Glomerular visceral epithelial cell (primary cell): ENCODE measurements at regions not wholly inside any gene's neighbourhood (a gene's known extent, or its start where the extent isn't known, plus 50 kb on each side); places are given as distances from the start of the nearest gene placed in this dataset.

Source experiments
- DNase-seq: peaks from one replicate; pipeline ENCODE4 v3.0.0-alpha.2; 2016; ENCODE audit errors: extremely low spot score

DNA sequence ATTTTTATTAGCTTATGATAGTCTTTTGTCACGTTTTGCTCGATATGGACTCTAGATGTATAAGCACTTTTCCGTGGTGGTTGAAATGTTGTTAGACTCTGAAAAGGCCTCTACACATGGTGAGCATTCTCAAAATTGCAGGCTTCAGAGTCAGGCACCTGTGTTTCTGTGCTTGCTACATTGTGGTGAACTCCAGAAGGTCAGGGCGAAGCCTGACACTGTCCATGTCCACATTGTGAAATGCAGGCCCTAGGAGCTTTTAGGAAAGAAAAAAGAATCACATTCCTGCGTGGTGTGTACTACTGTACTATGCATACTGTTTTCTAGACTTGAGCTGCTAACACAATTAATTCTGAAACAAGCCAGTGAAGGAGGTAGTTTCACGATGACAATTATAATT lies 86.3 kb downstream of the HS3ST1 start:
- no peak for DNase-seq

DNA sequence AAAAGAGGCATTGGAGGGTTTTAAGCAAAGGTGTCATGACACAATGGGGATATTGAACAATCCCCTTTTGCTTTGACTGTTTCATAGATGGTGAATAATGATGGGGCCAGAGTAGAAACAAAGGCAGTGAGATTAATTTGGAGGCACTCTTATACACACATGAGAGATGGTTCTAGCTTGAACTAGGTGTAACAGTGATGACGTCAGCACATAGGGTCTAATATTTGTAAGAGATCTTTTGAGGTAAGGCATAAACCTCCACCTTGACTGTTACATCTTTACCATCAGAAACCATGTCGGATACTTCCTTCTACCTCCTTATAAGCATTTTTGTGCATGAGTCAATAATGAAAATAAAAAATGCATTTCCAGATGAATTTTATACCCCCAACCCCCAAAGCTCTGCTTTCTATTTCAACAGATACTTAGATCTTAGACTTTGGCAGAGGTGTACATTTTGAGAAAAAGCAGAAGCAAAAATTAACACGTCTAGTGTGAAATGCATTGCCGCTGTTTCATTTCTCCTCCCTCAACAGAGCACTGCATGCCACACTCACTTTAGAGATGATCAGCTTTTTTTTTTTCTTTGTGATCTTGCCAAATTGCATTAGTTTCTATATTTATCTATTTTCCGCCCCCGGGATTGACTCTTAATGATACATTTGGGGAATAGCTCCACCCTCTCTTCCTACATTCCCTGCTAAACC lies 87.2 kb downstream of the HS3ST1 start:
- no peak for DNase-seq

DNA sequence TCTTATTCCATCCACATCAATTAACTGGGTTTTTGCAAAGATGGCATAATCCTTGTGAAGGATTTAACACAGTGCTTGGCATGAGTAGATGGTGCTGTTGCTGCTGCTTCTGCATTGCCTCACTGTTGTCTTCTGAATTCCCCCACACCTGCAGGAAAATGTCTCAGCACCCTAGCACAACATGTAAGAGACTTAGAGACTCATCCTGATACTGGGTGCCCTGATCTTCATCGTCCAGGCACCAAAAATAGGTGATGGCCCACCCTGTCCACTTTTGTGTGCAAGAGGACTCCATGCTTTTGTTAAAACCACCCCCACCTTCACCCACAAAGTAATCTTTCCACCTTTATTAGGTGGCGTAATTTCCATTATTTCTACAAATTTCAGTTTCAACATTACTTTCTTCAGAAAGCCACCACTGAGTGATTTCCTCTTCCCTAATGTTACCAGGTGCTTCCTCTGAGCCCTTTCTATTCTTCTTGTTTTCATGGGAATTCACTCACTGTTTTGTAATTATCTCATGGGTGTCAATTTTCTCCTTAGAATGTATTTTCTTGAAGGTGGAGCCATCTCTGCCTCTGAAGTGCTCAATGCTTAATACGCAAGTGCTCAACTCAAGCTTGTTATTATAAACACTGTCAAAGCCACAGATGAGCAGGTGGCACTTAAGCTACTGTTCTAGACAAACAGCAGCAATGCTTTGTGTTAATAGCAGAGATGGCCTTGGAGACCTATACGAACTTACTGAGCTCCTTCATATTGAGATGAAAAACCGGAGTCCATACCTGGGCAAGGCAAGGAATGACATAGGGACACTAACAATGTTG lies 89.5 kb downstream of the HS3ST1 start:
- DNase-seq = no peak

DNA sequence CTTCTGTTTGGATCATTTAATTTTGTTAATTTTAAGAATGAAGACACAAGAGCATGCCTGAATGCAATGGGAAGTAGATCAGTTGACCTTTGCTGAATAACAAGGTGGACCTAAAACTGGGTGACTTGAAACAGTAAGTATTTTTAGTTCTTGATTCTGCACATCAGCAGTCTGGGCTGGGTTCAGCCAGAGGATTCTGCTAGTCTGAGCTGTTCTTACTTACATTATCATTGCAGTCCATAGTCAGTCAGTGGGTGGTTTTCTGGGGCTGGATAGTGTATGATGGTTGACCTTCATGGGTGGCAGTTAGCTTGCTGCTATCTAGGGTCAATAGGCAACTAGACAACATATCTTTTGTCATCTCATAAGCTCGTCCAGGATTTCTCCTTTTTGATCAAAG lies 91.4 kb downstream of the HS3ST1 start:
- no peak for DNase-seq

DNA sequence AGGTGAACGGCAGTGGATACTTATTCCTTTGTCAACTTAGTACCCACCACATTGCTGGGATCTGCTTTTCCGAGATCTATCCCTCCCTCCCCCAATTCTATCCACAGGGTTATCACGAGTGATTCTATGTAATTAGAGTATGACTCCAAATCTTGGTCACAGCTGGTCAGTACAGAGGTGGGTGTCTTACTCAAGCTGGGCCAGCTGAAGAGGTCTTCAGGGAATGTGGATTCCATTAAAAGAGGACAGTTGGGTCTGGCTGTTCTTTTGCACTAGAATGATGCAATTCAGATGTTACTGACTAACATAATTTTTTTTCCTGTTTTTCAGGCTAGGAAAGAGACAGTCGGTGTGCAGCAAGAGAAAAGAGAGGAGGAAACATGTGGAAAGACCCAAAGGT lies 92.3 kb downstream of the HS3ST1 start:
- no peak for DNase-seq

DNA sequence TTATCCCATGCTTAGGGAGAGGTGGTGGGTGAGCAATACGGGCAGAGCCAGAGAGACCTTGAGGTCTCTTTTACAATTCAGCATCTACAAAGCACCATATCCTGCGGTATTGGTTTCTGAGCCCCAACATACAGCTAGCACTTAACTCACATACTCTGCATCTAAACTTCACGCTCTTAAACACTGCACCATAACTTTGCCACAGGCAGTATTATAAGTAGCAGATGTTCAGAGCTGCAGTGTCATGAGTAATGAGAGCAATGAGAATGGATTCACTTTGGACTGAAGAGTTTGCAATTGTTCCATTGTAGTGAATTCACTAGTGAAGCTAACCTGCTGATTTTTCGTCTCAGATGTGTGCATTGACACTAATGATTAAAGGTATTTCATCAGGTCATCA lies 93.8 kb downstream of the HS3ST1 start:
- DNase-seq = no peak

DNA sequence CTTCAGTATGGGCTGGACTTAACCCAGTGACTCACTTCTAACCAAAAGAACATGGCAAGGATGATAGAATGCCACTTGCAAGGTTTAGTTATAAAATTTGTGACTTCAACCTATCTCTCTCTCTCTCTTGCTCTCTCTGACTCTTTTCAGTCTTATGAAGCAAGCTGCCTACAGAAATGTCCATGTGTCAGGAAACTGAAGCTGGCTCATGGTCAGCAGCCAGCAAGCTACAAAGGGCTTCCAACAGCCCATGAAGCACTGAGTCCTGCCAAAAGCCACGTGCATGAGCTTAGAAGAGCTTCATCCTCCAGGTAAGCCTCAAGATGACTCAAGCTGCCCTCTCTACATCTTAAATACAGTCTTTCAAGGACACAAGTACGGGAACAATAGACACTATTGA lies 100.3 kb downstream of the HS3ST1 start:
- no peak for DNase-seq

DNA sequence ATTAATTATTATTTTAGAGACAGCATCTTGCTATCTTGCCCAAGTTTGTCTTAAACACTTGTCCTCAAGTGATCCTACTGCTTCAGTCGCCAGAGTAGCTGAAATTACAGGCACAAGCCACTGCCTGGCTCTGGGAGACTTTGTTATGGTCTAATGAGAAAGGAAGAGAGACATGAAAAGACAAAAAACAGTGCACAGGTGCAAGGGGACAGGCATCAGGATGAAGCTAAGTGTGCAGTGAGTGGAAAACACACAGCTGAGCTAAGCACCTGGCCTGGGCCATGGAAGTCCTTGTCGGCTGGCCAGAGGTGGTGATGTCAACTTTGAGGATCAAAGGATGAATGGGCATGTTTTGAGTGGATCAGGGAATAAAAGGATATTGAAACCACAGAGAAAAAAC lies 102.7 kb downstream of the HS3ST1 start:
- no peak for DNase-seq

DNA sequence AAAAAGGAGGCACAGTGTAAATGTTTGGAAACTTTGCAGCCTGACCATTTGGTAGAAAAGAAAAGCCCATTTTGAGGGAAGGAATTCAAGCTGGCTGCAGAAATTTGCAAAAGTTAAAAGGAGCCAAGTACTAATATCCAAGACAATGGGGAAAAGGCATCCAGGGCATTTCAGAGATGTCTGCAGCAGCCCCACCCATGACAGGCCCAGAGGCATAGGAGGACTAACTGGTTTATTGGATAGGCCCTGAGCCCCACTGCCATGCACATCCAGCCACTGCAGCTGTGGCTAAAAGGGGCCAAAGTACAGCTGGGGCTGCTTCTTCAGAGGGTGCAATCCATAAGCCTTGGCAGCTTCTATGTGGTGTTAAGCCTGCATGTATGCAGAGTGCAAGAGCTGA lies 104.9 kb downstream of the HS3ST1 start:
- no peak for DNase-seq

DNA sequence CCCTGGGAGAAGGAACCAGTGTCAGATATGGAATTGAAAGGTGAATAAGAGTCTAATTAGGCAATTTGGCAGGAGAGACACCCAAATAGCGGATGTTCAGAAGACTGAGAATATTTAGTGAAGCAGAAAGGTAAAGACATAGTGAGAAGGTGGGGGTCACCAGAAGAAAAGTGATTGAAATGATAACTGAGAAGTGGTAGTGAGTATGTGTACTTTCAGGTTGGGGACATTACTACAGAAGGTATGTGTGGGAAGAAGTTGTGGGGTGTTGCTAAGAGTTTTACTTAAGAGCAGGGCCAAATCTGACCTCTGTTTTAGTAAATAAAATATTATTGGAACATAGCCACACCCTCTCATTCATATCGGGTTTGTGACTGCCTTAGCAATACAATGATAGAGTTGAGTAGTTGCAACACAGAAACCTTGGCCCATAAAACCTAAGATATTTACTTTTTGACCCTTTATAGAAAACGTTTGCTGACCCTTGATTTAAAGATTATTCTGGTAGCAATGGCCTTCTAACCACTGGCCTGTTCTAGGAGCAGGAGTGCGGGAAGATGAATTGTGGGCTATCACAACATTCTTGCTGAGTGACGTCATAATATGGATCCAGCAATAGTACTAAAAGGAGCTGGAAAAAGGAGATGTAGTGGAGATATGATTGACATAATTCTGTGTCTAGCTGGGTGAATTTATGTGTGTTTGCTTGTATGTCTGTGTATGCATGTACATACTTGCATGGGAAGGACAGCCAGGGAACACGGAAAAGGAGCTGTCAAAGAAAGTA lies 115.3 kb downstream of the HS3ST1 start:
- no peak for DNase-seq

DNA sequence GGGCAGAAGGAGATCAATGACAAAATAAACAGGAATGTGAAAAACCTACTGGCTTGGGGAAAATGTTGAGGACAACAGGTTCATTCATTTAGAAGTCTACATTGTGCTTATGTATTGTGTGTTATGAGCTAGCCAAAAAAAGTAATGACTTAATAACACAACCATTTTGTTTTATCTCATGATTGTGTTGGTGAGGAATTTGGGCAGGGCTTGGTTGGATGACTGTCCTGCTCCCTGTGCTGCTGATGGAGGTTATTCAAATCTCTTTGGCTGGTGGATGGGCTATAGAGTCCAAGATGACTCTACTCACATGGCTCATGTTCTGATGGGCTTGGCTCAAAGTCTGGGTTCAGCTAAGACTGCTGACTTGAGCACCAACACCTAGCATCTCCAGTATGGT lies 116.3 kb downstream of the HS3ST1 start:
- no peak for DNase-seq

DNA sequence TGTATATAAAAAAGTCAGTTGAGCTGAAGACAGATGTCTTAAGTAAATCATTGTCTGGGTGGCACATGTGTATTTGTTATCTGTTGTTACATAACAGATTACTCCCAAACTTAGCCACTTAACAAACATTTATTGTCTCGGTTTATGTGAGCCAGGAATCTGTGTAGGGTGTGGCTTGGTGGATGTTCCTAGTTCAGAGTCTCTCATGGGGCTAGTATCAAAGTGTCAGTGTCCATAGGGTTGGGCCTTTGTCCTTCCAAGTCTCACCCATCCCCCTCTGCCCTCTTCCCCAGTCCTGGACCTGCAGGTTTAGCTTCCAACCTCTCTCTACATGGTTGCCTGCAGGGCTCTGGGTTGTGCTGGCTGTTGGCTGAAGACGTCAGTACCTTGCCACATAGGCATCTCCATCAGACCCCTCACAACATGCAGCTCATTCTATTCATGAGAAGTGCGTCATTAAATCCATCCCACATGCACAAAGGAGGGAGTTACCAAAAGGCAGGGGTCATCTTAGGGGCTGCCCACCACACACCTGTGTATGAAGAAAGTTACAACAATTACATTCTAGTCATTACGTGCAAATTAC lies 127.5 kb downstream of the HS3ST1 start:
- DNase-seq = no peak

DNA sequence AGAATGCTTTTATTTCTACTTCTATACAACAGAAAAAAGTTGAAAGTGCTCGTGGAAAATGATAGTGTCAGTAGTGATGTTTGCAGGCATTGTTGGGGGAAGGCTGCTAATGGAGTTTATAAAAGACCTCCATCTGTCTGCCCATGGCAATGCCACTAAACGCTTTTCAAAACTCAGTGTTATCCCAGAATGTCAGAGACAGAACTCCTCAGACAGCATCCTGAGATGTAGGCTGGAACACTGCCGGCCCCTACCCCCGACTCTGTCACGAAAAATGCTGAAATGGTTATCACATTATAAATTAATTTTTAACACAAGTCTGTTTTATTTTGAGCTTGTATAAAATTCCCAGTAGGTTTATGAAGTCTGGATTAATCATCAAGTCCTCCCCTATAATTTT lies 128.9 kb downstream of the HS3ST1 start:
- DNase-seq = no peak

DNA sequence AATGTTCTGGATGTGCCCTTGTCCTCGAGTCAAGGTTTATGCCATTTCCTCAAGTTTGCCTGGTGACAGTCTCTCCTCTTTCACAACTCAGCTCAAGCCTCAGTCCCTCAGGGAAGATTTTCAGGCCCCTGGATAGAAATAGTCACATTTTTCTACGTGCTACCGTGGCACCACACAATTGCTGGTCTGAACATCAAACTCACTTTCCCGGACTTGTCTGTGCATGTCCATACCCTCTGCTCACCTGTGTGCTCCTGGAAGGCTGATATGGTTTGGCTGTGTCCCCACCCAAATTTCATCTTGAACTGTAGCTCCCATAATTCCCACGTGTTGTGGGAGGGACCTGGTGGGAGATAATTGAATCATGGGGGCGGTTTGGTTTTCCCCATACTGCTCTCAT lies 129.7 kb downstream of the HS3ST1 start:
- no peak for DNase-seq

DNA sequence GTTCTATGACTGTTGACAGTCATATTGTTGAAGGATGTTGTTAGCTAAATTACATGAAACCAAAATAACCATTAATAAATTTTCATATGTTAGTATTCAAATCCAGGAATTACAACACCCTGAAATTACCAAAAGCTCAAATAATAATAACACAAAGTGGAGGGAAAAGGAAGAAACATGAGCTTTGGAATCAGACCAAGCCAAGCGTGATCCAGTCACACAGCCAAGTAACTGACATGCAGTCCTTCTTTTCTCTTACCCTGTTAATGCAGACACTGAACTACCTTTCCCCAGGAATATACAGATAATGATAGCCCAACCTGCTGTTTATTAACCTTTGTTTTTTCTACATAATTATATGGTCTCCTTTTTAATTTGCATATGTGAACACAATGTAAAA lies 130.2 kb downstream of the HS3ST1 start:
- no peak for DNase-seq

DNA sequence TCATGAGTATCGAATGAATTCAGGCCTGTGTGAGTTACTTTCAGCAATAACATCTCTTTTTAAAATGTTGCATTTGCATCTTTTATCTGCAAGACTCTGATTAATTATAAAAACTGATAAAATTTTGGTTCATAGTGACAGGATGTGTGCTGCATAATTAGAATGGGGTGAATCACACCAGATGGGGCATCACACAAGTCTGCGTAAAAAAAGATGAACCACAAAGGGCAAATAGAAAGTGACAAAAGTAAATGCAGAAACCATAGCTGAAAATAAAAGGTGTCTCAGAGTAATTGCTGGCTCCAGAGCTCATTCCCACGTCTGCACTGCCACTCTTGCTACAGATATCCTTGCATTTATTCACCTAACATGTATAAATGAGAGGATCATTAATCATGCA lies 131.1 kb downstream of the HS3ST1 start:
- DNase-seq = no peak

DNA sequence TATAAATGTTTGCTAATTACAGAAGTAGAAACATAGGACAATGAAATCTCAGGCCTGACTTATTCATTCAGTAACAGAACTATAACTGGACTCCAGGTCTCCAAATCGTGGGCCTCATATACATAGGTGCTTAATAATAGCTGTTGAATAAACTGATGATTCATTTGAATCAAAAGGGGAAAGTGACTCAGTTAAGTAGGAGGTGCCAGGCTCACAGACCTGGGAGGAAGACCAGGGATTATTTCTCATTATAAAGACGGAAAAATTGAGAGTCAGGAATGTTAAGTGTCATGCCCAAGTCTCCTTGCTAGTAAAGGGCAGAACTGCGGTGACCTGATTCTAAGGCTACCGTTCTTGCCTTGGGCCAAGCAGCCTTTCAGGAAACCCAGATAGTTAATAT lies 131.5 kb downstream of the HS3ST1 start:
- DNase-seq = no peak

DNA sequence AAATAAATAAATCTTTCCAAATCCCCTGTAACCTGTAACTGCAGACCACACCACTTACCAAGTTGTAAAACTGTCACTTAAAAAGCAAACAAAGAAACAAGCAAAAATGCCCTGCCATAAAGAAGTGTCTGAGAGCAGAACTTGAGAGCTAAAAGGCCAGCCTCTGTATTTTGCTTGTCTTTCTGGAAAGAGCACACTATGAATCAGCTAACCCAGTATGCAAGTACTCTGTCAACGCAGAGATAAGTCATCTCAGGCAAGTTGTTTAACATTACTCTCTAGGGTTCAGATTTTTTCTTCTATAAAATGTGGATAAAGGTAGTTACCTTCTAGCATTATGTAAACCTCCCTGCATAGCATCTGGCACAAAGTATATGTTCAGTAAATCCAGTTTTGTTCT lies 134.8 kb downstream of the HS3ST1 start:
- no peak for DNase-seq

DNA sequence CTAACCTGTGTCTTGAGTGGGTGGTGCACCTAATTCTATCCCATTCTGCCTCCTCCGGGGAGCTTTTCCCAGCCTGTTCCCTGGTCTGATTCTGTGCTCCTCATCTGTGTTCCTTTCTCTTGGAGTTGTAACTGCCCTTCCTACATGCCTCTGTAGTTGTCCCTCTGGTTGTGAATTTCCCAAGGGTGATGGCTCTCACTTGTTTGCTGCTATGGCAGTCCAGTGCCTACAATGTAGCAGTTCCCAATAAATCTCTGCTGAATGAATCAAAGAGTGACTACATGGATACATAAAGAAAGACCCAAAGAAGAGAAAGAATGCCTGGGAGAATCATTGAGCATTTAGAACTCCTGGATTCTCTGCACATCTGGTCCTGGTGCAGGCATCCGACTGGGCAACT lies 141.6 kb downstream of the HS3ST1 start:
- DNase-seq = no peak

DNA sequence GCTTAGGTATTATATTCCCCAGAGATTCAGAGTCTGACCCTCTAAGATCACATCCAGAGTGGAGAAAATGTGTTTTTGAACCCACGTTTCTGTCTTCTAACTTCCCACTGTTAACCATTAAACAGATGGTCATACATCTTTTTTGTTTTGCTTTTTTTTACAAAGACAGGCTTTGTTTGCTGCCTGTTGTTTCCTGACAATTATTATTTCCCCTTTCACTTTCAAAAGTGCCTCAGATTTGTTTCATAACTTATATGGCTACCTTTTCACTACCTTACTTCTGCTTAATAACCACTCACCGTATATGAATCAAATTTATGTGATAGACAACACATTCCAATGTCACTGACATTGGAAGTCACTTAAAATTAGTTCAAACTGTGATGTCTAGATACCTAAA lies 142.2 kb downstream of the HS3ST1 start:
- DNase-seq = no peak

DNA sequence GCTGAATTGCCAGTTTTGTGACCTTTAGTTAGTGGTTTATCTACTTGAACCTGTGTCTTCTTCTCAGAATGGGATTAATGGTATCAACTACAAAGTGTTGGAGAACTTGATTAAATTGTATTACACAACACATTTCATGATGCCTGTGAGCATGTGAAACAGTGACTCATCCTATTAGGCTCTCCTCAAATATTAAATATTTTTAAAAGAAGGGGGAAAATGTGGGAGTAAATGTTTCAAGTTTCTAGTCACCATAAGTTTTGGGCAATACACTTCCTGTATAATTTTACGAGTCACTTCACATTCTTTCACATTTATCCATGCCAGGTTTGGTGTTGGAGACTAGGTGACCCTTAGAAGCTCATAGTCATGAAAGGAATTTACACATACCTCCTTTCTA lies 147.0 kb downstream of the HS3ST1 start:
- DNase-seq = no peak

DNA sequence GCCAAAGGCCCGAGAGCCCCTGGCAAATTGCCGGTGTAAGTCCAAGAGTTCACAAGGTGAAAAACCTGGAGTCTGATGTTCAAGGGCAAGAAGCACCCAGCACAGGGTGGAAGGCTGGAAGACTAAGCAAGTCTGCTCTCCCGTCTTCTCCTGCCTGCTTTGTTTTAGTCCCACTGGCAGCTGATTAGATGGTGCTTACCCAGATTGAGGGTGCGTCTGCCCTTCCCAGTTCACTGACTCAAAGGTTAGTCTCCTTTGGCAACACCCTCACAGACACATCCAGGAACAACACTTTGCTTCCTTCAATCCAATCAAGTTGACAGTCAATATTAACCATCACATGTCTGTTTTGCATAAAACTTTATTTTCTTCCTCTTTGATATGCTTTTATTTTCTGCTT lies 157.4 kb downstream of the HS3ST1 start:
- DNase-seq = no peak
